SW 1271 (cell line): ENCODE measurements at regions not wholly inside any gene's neighbourhood (a gene's known extent, or its start where the extent isn't known, plus 50 kb on each side); places are given as distances from the start of the nearest gene placed in this dataset.

ENCODE experiments used
- DNase-seq, 2 experiments: peaks; one replicate each; lab custom pipeline; 2025; lab: John Stamatoyannopoulos, UW

DNA sequence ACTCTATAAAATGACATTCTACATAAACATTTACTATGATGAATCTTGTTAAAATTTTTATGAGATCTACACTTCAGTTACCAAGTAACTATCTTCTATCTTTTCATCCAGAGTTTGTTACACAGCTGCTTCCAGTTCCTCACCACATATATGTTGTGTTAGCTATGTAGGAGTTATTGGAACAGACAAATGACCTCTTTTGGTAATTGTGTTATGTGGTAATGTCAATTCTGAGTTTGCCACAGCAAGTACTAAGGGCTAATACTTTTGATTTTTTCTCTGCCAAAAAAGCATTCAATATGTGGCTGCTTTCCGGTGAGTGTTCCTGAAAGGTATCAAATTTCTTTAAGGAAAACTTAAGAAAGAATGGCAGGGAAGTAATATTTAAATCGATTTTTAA is 573.9 kb upstream of the PCDH15 start:
- DNase-seq: no peak

DNA sequence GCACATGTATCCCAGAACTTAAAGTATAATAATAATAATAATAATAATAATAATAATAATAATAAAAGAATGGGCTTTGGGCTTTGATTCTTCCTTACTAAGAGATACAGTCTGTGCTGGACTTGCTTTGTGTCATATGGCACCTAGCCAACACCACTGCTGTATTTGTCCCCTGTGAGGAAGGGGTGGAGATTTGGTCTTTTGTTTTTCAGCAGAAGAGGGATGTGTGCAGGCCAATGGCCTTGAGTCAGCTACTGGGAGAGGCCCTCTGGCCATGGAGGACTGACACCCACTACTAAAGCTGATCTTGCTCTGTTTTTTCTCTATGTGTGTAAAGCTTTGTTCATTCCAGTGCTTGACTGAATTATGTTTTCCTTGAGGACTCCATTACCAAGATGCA is 573.0 kb upstream of the PCDH15 start:
- no peak for DNase-seq

DNA sequence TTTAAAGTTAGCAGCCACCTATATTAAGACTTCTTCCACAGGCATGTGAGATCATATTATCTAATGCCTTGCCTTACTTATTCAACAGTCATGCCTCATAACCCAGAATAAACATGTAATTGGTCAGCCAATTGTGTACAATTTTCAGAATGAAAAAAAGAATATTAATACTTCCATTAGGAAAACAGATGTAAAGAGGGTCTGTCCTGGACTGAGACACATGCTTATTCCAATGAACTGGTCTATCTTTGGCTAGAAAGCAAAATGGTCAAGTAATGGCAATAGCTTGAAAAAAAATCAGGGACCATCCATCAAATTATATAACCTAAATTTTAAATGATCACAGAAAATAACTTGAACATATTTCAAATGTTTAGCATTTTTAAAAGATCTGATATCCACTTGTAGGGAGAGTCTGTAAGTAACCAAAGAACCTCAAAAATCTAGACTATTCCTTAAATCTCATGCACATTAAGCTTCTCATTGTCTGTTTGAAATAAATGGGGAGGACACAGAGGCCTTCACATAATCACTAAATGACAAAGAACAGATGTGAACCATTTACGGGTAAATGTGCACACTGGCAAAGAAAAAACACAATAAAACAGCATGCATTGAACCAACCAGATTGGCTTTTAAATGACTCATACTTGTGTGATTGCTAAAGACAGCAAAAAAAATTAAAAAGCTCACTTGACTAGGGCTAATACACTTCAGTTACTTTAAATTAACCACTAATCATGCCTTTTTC is 568.8 kb upstream of the PCDH15 start:
- no peak for DNase-seq

DNA sequence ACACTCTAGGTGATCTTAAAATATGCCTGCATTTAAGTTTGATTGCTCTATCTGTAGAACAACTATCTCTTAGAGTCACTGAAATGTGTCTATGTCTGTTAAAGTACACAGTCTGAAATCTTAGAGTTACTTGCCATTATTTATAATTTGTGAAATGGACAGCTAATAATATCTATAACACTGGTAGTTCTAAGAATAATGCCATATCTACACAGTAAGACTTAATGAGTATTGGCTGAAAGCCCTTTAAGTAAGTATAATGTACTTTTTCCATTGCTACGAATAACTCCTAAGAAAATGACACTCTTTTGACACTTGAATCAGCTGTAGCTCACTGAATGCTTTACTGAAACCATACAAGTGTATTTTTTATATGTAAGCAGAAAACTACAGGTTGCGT is 567.4 kb upstream of the PCDH15 start:
- DNase-seq: no peak

DNA sequence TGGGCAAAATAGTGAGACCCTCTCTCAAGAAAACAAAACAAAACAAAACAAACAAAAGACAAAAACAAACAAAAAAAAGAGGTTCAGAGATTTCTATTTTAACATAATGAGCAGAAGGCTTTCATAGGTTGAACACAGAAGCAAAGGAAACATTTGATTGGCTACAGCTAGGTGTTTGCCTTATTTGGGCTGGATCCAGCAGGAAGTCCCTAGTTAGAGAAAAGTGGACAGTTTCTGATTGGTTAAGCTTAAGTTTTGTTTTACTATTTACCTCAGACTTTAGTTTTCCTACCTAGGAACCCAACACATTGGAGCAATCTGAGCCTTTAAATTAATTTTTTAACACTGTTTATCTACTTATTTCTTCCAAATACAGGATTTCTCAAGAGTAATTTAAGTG is 566.5 kb upstream of the PCDH15 start:
- no peak for DNase-seq

DNA sequence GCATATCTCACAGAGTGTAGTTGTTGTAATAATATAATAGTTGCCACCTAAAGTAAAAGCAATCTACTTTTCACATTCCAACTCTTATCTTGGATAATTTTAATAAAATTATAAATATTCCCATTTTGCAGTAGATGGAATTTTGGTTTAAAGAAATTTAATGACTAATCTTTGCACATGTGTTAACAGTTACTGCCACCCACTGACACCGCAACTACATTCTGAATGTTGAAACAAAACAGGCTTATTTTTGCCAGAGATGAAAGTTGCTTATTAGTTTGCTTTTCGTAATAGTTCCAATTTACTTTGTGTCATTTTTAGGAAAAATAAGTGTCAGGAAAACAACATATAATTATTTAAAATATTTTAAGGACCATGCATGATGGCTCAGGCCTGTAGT is 557.5 kb upstream of the PCDH15 start:
- no peak for DNase-seq

DNA sequence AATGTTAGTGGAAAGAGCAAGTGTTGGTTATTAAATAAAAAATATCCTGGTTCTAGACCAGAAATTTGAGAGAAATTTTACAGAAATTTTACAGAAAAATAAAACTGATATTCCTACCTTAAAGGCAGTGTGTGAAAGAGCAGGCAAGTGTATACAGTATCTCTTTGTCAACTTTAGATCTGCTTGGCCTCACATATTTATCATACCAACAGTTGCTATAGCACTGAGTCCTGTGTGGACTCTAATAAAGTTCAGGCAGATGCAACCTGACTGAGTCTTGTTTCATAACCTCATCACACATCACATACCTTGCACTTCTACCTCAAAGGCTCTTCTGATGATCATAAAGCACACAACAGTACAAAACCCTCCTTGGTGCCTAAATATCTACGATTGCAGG is 552.4 kb upstream of the PCDH15 start:
- no peak for DNase-seq

DNA sequence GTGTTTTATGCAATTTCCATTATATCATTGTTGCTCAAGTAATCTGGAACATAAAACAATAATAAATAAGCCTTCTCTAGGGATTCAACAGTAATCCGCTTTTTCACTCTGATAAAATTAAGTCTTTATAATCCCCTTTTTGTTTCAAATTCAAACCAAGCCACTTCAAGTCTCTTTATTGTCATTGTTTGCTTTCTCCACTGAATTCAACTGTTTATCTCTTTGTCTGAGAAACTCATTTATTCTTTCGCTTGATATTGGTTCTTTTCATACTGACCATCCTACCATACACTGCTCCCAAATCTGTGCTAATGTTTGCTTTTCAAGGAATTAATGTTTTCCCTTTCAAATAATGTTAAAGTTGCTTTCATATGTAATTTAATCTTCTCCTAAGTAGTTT is 550.4 kb upstream of the PCDH15 start:
- no peak for DNase-seq

DNA sequence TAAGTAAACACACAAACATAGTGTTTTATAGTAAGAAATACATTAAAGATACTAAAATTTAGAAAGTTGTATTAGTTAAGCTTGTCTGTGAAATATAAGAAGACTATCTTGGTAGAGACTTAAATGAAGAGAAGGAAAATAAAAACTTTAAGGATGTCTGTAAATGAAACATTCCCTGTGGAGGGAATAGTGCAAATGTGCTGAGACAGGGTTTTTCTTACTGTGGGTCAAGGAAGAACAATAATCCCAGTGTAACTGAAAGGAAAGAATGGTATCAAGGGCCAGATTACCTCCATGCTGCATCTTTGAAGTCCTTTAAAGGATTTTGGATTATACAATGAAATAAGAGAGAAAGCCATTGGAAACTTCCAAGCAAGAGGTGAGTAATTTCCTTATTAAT is 547.5 kb upstream of the PCDH15 start:
- DNase-seq: no peak

DNA sequence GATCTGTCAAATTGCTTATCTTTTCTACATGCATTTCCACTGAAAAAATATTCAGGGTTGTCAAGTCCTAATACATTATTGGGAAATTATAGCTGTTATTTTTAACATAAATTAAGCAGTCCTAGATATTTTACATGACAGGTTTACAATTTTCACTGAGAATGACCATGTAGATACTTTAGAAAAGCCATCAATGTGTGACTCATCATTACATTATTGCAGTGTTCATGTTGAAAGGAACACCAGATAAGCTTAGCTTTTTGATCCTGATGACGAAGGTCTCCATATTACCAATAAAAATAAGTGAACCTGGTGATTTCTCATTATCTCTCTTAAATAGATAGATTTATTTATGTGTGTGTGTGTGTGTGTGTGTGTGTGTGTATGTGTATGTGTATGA is 529.5 kb upstream of the PCDH15 start:
- DNase-seq: no peak

DNA sequence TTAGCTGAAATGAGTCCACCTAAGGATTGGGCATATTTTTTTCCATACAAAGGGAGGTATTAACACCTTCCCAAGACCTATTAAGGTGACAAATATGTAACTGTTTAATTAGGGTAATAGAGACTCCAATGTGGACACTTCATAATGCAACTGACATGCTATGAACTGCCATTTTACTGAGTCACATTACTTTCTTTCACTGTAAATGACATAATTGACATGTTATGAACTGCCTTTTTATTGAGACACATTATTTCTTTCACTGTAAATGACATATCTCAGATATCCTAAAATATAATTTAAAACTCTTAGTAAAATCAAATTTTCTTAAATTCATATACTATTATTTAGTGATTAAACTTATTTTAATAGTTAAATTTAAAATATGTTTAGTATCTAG is 528.8 kb upstream of the PCDH15 start:
- no peak for DNase-seq

DNA sequence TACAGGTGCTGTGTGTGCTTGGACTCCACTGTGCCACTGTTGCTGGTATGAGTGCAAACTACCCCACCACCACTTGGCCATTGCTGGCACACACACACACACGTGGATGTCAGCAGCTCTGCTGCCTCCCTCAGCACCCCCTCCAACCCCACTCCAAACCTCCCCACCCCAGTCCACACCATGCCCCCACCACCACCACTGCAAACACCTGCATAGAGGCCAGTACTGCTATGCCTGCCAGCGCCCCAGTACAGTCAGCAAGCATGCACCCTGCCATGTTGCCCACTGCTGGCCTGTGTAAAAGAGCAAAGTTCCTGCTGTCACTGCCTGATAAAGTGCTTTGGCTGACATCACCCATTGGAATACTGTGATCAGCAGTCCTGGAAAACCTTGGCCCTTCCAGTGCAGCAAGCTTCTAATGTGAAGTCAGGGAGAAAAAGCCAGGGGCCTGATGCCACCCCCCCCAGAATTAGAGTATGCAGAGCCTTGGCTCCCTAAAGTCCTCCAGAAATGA is 519.2 kb upstream of the PCDH15 start:
- DNase-seq: no peak

DNA sequence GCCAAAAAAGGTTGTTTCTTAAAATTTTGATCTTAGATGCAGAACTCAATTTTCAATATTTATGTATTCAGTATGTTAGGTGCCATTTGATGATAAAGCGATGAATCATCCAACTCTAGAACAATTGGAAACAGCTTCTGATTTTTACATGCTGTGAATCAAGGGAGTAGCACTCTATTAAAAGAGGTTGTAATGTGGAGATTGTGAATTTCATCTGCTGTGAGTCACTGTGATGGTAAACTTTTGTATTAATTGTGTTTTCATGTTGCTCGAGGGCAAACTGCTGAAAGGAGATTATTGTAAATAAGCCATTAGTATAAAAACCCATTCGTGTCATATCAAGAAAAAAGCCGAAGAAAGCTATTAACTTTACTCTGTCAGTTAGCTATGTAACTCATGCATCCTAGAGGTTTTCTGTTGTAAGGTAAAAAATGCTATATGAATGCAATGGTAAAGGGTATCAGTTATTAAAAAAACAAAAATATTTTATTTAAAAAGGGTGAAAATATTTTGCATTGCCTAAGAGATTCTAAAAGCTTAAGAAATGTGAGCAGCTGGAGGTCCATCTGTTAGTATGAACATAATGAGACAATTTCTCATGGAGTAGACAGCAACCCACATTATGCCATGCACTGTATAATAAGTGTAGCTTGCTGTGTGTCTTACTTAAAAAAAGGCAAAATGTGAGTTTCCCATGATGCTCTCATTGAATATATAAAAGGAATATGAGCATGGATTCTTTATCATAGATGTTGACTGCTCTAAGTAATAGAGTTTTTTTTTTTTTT is 511.0 kb upstream of the PCDH15 start:
- no peak for DNase-seq

DNA sequence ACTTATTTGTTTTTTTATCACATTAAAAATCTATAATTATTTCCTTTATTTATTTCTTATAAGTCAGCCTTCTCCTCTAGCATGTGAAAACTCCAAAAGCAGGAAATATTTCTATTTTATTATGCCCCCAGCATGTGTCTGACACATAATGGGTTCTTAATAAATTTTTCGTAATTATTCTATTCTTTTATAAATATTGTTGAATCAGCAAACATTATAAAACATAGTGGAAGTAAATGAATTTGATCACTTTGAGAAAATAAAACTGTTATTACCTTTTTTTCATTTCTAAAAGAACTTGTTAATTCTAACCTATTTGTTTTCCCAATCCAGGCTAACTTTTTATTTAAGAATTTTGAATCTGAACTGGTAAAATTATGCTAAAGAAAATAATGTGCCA is 509.1 kb upstream of the PCDH15 start:
- no peak for DNase-seq

DNA sequence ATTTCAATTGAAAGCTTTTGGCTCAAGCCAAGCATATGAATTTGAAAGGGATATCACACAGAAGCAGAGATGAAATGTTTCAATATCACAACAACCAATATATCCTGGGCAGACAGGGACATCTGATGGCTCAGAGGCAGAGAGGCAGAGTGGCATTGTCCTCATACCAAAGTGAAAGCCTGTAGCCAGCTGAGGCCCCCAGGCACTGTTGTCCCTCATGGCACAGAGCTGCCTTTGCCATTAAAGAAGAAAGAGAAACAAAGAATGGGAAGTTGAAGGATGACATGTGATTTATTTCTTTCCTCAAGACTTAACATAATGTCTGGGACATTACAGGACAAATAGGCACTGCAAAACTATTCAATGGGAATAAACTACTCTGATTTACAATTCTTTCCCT is 504.3 kb upstream of the PCDH15 start:
- DNase-seq: no peak

DNA sequence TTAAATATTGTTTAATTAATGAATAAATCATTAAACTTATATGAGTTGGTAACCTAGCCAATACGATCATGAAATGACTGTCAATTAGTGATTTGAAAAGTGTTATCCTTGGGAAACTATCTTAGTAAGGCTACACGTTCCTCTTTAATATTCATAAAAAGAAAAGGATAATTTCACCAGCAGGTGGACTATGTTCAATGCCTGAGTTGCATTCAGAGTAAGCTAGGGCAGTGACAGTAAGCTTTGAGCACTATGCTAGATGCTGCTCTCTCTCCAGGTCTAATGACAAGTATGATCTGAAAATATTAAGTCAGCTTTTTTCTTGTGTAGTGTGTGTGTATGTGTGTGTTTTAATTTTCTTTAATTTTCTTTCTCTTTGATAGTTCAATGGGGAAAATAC is 486.3 kb upstream of the PCDH15 start:
- peak in 1 of 2 experiments; percentile 1 for DNase-seq

DNA sequence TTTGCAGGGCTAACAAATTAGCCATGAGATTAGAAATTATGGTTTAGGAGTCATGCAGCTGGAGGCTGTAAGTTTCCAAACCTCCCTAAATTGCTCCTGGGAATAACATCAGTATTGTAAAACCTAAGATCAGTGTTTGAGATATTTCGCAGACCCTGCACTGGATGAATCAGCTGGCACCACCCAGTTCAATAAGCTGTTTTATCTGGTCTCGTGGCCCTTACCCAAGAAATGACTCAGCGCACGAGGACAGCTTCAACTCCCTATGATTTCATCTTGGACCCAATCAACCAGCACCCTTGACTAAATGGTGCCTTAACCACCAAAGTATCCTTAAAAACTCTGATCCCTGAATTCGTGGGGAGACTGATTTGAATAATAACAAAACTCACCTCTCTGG is 482.0 kb upstream of the PCDH15 start:
- DNase-seq: no peak

DNA sequence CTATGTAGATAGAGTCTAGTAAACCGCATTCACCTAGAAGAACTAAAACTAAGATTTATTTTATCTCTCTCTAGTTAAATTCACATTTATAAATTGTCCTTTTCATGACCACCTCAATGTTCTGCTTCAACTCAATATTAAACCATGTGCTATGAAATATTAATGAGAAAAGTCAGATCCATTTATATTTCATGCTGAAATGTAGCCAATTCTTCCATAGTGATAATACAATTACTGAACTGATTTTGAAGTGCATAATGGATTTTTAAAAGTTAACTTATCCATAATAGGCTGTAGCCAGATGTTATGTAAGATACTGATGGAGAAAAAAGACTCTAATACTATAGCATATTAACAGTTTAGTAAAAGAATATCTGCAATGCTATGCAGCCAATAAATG is 479.7 kb upstream of the PCDH15 start:
- no peak for DNase-seq

DNA sequence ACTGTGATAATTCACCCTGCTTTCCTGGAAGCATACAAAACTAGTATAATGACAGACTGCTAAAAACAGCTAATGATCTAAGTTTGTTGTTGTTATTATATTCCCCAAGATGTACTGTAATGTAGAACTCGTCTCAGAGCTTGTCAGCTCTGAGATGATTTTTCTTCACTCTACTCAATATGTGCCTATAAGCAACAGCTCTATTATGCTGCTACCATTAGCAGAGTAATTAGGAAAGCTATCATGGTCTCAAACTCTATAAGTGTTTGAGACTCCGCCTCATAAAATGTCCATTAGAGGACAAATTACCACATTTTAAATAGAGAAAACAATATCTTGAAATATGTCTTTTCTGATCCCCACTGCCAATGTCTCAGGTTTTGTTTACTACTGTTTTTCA is 476.5 kb upstream of the PCDH15 start:
- DNase-seq: no peak

DNA sequence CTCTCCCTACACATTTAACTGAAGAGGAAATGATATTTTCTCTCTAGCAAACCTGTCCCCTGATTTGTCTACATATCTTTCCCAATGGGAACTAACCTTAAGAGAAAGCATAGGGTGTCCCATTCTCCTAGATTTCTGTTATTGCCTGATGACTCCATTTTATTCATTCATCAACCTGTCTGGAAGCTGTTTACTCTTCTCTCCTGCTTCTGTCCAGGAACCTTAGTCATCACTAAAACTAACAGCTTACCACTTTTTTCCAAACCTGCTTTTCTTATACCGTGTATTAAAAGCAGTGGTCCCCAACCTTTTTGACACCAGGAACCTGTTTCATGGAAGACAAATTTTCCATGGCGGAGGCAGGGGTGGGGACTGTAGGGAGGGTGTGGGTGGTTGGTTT is 473.3 kb upstream of the PCDH15 start:
- no peak for DNase-seq

DNA sequence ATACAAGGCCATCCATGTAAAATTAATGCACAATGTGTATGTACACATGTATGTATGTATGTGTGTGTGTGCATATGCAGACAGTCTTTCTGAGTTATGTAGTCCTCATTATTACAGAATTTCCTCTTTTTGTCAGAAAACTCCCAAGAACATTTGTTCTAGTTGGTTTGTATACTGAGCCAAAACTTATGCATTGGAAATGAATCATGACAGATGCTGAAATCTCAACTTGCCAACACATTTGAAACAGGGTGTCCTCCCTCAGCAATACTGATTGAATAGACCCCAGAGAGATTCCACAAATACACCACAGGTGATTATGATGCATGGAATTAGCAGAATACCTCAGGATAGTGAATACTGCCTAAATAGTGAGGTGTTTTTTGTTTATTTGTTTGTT is 472.9 kb upstream of the PCDH15 start:
- DNase-seq: no peak

DNA sequence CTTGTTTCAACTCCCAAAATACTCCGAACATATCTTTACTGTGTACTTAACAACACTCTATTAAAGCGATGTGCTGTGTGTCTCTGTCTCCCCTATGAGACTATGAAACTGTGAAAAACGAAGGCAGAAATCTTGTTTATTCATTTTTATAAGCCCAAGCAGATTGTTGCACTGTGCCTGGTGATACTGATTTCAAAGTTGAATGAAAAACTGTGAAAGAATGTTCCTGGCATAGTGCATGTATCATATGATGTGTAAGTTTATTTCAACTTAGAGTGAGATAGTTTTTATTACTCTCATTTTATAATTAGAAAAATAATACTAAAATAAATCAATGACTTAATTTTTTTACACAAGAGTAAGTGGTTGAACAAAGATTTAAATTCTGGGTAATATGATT is 471.9 kb upstream of the PCDH15 start:
- DNase-seq: no peak

DNA sequence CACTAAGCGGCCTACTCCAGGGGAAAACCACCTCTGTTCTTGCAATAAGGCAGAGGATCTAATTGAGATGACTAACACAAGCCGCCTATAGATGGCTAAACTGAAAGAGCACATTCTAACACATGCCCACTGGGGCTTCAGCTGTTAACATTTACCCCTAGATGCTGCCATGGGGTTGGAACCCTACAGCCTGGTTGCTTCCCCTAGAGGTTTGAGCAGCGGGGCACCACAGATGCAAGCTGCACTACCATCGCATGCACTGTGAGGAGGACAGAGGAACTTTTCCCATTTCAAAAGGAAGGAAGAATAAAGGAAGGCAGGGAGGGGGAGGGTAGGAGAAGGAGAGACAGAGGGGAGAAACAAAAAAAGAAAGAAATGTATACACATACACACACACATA is 465.8 kb upstream of the PCDH15 start:
- no peak for DNase-seq

DNA sequence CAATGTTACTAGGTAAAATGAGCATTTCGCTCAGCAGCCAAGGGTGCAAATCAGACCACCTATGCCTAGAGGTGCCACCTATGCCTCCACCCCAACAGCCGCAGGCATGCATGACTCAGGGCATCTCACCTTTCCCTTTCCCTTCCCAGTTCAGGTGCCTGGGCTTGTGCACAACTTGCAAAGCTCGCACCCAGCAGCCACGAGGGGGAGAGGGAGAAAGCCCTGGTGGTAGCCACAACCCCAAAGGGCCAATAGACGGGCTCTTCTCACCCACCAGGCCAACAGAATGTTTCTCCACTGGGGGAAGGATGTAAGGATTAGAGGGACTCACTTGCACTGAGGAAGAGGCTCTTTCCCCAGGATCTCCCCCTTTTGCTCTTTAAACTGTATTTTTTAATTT is 462.3 kb upstream of the PCDH15 start:
- no peak for DNase-seq
